Islet of Langerhans (tissue), 1 donor: ENCODE measurements at regions not wholly inside any gene's neighbourhood (a gene's known extent, or its start where the extent isn't known, plus 50 kb on each side); places are given as distances from the start of the nearest gene placed in this dataset.
"Not testable (repeated sequence)": the region's sequence is repeated elsewhere in the genome, so short reads cannot be mapped to it uniquely, and the experiment has no call there.

Experiments
- FAIRE-seq: peaks from one replicate; lab custom pipeline; 2011; peaks lifted over from hg19 to GRCh38; lab: Jason Lieb, UNC

- FAIRE-seq, result no peak
These were observed 220.7 kb upstream of the C1orf174 start for GRCh38 chr1:4120557-4121292.

- no peak for FAIRE-seq
These were observed 221.2 kb upstream of the C1orf174 start for GRCh38 chr1:4121293-4121684.

- FAIRE-seq, result no peak
These were observed 221.9 kb upstream of the C1orf174 start for GRCh38 chr1:4121834-4122512.

- no peak for FAIRE-seq
These were observed 222.6 kb upstream of the C1orf174 start for GRCh38 chr1:4122513-4123160.

- no peak for FAIRE-seq
These were observed 224.6 kb upstream of the C1orf174 start for GRCh38 chr1:4124631-4125145.

DNA sequence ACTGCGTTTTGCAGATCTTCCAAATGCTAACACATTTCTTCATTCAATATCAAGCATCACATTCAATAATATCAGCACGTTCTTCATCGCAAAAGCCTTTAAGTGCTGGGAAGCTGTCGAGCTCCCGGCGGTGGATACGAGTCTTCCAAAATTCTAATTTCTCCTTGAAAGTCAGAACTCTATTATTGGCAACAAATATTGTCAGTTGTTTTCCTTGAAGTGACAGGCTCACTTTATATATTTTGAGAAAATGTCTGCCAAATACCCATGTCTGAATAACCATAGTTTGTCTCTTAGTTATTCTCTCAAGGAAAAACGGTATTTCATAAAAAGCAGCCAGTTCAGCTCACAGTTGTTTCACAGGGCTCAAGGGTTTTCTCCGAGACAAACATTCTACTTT, 226.2 kb upstream of the C1orf174 start:
- no peak for FAIRE-seq

- no peak for FAIRE-seq
These were observed 226.9 kb upstream of the C1orf174 start for GRCh38 chr1:4126731-4127591.

DNA sequence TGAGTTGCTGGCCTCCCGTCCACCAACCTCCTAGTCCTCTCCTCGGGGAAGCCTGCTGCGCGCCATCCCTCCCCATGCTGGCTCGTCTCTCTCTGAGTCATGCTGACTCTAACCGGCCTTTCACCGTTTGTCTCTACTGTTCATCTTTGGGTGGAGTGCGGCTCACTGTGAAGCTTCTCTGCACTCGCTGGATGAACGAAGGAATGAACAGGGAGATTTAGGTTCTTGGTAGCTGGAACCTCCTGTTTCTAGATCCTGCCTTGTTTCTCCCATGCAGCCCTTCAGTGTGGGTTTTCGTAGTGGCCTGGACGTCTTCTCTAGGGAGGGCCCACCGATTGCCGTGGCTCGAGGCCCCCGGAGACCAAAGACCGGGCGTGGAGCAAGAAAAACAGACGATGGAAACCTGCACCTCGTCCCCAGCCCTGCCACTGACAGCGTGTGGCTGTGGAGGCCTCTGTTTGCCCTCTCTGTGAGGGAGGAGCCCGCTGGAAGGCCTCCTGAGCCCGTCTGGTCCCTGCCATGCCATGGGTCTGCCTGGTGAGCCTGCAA, 227.6 kb upstream of the C1orf174 start:
- no peak for FAIRE-seq

- no peak for FAIRE-seq
These were observed 228.5 kb upstream of the C1orf174 start for GRCh38 chr1:4128616-4129015.

DNA sequence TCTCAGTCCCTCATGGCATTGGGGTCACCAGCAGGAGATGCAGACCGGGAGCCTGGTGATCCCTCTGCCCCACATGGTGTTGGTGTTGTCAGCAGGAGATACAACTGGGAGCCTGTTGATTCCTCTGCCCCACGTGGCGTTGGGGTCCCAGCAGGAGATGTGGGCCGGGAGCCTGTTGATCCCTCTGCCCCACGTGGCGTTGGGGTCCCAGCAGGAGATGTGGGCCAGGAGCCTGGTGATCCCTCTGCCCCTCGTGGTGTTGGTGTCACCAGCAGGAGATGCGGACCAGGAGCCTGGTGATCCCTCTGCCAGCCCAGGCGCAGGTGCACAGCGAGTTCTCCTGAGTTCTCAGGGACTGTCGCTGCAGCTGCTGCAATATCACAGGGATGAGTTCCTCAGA, 229.6 kb upstream of the C1orf174 start:
- FAIRE-seq, result no peak

DNA sequence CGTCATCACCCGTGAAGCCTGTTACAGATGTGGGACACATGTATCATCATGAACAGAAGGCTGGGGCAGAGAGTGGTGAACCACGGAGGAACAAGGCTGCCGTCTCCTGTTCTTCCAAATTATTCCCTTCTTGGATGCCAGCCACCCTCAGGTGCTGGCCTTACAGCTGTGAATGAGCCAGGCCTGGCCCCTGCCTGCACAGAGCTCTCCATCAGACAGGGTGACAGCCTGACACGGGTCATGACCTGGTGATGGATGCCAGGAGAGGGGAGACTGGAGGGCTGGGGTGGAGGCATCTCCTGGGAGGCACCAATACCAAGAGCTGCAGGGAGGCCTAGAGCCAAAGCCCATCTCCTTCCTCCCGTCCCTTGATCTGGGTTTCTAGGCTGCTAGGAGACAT, 230.0 kb upstream of the C1orf174 start:
- FAIRE-seq, result no peak

- no peak for FAIRE-seq
These were observed 231.7 kb upstream of the C1orf174 start for GRCh38 chr1:4131734-4132133.

DNA sequence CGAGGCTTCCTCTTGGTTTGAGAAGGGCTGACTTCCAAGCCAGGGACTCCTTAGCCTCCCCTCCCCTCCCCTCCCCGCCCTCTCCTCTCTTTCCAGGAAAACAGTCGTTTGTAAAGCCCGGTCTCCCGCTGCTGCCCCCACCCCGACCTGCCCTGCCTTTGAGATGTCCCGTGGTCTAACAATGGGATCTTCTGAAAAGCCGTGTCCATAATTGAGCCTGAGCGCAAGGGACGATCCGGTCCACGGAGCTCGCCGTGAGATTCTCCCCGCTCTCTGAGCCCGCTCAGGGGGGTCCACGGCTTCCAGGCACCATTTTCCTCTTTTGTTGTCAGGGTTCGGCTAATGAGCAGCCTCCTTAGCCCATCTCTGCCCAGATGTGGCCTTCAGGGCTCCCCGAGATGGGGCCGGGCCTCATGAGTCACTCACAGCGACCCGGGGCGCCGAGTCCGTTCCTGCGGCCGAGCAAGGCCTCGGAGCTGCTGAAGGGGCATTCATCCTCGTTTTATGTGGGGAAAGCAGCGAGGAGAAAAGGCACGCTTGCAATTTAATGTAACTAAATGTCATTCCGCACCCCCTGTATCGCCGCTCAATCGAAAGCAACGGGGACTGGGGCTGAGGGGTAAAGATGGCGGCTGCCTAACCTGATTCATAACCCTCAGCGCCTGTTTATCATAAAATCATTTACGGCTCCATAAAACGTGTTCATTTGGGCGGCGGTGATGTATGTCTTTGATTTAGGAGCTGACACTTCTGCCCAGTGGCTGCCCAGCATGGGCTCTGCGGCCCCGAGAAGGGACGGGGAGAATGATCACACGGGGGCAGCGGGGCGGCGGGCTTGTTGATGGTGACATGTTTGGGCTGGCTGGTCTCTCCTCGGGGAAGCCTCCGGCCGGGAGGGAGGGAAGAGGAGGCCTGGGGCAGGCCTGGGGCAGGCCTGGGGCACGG, 232.6 kb upstream of the C1orf174 start:
- no peak for FAIRE-seq

DNA sequence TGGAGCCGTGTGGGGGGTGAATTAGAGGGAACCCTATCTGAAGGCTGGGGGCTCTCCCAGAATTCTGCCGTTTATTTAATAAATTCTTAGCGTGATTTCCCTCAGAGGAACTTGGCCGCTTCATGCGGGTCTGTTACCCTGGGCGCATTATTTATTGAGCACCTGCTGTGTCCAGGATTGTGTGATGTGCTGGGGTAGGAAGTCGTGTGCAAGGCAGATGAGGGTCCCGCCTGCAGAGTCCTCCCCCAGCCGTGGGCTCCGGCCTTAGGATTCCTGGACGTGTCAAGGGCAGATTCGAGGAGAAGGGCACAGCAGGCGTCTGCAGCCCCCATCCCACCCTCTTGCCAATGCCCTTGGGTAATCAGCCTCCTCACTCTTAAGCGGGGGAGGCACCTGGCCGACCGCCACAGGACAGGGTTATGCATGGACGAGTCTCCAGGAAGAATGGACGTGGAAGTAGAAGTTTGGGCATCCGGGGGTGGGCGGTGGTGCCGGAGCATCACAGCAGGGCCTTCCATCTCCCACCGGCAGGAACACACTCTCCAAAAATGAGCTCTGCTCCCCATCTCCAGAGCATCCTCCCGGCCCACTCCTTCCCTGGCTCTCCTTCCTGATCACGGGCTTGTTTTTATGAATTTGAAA, 233.3 kb upstream of the C1orf174 start:
- FAIRE-seq, result no peak

DNA sequence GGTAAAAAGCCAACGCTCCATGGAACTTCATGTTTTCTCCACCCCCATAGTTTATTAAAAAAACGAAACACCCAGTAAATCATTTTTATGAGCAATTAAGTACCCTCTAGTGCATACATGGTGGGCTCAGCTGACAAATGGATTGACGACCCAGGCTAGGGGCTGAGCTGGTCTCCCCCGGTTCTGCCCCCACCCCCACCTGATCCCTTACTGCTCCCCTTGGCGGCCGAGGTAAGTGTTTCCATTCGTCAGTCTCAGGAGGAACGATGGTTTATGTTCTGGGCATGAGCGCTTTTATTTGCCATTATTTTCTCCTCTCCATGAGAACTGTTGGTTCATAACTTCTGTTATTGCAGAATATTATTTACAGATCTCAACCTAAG, 233.9 kb upstream of the C1orf174 start:
- no peak for FAIRE-seq

DNA sequence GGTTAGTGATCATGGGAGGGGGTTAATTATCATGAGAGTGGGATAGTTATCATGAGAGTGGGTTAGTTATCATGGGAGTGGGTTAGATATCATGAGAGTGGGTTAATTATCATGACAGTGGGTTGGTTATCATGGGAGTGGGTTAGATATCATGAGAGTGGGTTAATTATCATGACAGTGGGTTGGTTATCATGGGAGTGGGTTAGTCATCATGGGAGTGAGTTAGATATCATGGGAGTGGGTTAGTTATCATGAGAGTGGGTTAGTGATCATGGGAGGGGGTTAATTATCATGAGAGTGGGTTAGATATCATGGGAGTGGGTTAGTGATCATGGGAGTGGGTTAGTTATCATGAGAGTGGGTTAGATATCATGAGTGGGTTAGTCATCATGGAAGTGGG, 235.8 kb upstream of the C1orf174 start:
- FAIRE-seq, result not testable (repeated sequence)

DNA sequence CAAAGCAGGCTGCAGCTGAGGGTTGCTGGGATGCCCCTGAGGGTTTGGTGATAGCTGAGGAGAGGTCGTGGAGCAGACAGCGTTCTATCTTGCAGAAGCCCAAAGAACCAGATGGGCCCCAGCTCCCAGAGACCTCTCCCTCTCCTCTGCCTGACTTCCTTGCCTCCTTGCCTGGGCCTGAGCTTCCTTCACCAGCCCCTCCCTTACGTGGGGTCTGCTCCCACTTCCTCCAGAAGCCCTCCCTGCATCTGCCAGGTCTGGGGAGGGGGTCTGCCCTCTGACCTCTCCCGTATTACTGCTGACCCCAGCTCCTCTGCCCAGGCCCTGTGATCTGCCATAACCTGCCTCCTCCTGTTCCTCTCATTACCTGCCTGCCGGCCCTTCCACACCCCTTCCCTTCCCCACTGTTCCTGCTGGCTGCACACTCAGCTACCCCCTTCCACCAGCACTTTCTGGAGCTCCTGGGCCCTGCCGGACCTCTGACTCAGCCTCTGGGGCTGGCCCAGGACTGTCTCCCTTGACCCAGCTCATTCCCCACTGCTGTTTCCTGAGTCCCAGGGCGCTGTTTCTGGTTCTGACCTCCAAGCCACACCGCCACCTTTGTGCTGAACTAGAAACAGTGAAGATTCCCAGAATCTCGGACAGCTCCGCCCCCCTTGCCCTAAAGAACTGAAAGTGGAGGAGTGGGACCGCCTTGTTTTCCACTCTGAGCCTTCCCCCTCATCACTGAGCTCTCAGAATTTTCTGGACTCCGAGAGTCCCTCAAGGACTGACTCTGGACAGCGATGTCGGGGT, 237.7 kb upstream of the C1orf174 start:
- FAIRE-seq, result no peak

- FAIRE-seq, result no peak
These were observed 239.6 kb upstream of the C1orf174 start for GRCh38 chr1:4139646-4140045.

DNA sequence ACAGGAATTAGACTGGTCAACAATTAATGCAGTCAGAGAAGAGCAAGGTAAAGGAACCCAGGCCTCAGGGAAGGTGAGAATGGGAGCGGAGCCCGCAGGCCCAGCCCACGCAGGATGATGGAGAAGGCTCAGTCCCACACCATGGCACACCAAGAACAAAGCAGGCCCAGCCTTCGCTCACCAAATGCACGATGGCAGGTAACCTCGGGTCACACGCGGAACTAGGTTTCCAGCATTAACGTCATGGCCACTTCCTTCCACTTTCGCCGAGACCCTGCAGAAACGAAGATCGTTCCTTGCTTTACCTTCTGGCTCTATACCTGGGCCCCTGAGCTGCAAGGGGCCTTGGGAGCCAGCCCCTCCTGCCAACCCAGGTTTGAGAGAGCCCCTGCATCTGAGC, 240.2 kb upstream of the C1orf174 start:
- FAIRE-seq, result no peak

GRCh38 chr1:4140821-4141220, 240.7 kb upstream of the C1orf174 start:
- FAIRE-seq, result no peak
